CD4-positive, alpha-beta T cell (primary cell): ENCODE measurements at regions not wholly inside any gene's neighbourhood (a gene's known extent, or its start where the extent isn't known, plus 50 kb on each side); places are given as distances from the start of the nearest gene placed in this dataset.

ENCODE experiments used
- ATAC-seq: fragments of 200-7000 bp; cut with Tn5 transposase; one replicate; pipeline ENCODE4 v1.10.0; 2022; ENCODE audit warnings: mild to moderate bottlenecking; ENCODE audit not compliant: poor library complexity
- CTCF ChIA-PET: fragments of 350-600 bp; sonication (Branson Sonifier 250); formaldehyde crosslinking; loops from one replicate; lab custom pipeline; 2021; ENCODE audit warnings: antibody characterized with exemption, inconsistent platforms; lab: Charles Lee
- POLR2A ChIA-PET: fragments of 350-600 bp; sonication (Branson Sonifier 250); formaldehyde crosslinking; loops from one replicate; lab custom pipeline; 2021; ENCODE audit warnings: antibody characterized with exemption, inconsistent platforms; lab: Charles Lee
- DNase-seq, 14 experiments: peaks; one replicate each; pipeline ENCODE4 v3.0.0-alpha.2; 2013 to 2020; ENCODE audit warnings: mixed read lengths in 2 of 14
- H3K27ac ChIP-seq, 2 donors: one replicate each; pipeline versions ENCODE4 v1.5.1 to v1.7.0; 2013; ENCODE audit warnings: low read length in 2 of 2, low read depth in 1 of 2, mild to moderate bottlenecking in 1 of 2
- H3K27me3 ChIP-seq, 2 experiments: 1 replicate in 1 of 2; 2 replicates in 1 of 2; pipeline versions ENCODE4 v1.6.1 to v1.7.0; 2013; ENCODE audit warnings: low read length in 2 of 2, control low read depth in 1 of 2, mild to moderate bottlenecking in 1 of 2, moderate library complexity in 1 of 2; ENCODE audit not compliant: insufficient read depth in 2 of 2, control insufficient read depth in 1 of 2
- H3K36me3 ChIP-seq: one replicate; pipeline ENCODE4 v1.6.1; 2013; ENCODE audit warnings: low read length, control low read depth; ENCODE audit not compliant: insufficient read depth
- H3K4me1 ChIP-seq: one replicate; pipeline ENCODE4 v1.6.1; 2013; ENCODE audit warnings: low read length, control low read depth; ENCODE audit not compliant: insufficient read depth
- H3K4me3 ChIP-seq: one replicate; pipeline ENCODE4 v1.5.1; 2013; ENCODE audit warnings: mild to moderate bottlenecking, low read length, moderate library complexity
- H3K9me3 ChIP-seq, 2 experiments: 1 replicate in 1 of 2; 2 replicates in 1 of 2; pipeline versions ENCODE4 v1.6.1 to v1.7.0; 2013; ENCODE audit warnings: low read length in 2 of 2, mild to moderate bottlenecking in 2 of 2, control low read depth in 1 of 2, moderate library complexity in 1 of 2; ENCODE audit not compliant: control insufficient read depth in 1 of 2, insufficient read depth in 1 of 2
- H3K27ac Mint-ChIP-seq: one replicate; pipeline ENCODE4 v1.8.0; 2020; ENCODE audit warnings: mixed read lengths
- H3K27me3 Mint-ChIP-seq: one replicate; pipeline ENCODE4 v1.8.0; 2021; ENCODE audit warnings: mixed read lengths
- H3K36me3 Mint-ChIP-seq: one replicate; pipeline ENCODE4 v1.8.0; 2021; ENCODE audit warnings: low read depth, mixed read lengths
- H3K4me1 Mint-ChIP-seq: one replicate; pipeline ENCODE4 v1.8.0; 2021; ENCODE audit warnings: low read depth, mixed read lengths
- H3K4me3 Mint-ChIP-seq: one replicate; pipeline ENCODE4 v1.8.0; 2020; ENCODE audit warnings: mild to moderate bottlenecking, mixed read lengths
- H3K9me3 Mint-ChIP-seq: one replicate; pipeline ENCODE4 v1.8.0; 2020; ENCODE audit warnings: mixed read lengths
- intact Hi-C, 2 experiments: fragments of 100-400 bp; cut with DNase I in 1 of 2; cut with micrococcal nuclease in 1 of 2; formaldehyde crosslinking; loops; one replicate each; pipeline versions ENCODE4 v1.15.1 to v1.9.0; 2023 to 2025; cut with DNase I, micrococcal nuclease
- TF ChIP-seq, protein P1 (sequence below): fragments of 200-600 bp; IDR thresholded peaks from one replicate; pipeline ENCODE4 v1.8.0; 2022; ENCODE audit warnings: antibody characterized with exemption, mild to moderate bottlenecking

DNA sequence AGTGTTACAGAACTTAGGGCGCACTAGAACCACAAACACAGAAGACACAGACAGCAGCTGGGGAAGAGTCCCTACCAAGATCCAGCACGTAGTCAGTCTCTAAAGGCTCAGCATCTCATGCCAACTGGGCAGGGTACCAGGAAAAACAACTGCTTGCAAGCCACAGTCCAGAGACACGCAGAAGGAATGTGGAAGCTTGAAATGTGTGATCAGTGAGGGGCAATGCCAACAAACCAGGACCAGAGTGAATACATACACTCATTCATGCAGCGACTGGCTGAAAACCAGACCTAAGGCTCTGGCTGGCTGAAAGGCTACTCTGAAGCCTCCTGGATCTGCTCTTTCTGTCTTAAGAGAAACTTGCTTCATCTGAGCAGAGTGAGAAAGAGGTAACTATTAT lies 1484.8 kb downstream of the EFNB2 start:
- no peaks in the 10 kb centered on the region for H3K9me3 Mint-ChIP-seq
- H3K27me3 ChIP-seq: no peaks in the 10 kb centered on the region
- POLR2A ChIA-PET: no interaction called here

DNA sequence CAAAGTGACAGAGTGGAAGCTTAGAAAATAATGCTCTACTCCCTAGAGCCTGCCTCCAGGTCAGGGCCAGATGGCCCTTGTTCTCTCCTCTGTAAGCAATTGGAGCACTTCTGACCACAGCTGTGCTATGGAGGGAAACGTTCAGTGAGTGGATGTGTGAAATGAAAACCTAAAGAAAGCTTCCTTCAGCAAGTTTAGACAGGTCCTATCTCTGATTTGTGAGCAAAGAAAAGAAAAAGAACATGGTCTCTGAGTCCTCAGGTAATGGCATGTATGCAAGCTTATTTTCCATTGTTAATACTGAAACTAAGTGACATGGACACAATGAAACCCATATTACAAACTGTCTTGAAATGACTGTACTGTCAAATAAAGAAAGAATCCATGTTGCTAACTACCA lies 1486.8 kb downstream of the EFNB2 start:
- CTCF ChIA-PET: no interaction called here
- intact Hi-C loops: no loop called here

More for the DNA sequence above, 1484.8 kb downstream of the EFNB2 start:
- CTCF ChIA-PET: no interaction called here
- ATAC-seq (no peak), DNase-seq (no peak)
- Histone ChIP-seq H3K4me1 (no peaks in the 10 kb centered on the region), H3K9me3 (no peaks in the 10 kb centered on the region), H3K27ac (no peak overlapping the region), H3K4me3 (no peak overlapping the region), H3K36me3 (no peaks in the 10 kb centered on the region)
- Mint-ChIP-seq H3K27me3 (no peaks in the 10 kb centered on the region), H3K27ac (no peak overlapping the region), H3K4me3 (no peak overlapping the region), H3K4me1 (no peaks in the 10 kb centered on the region), H3K36me3 (no peaks in the 10 kb centered on the region)
- intact Hi-C loops: no loop called here
- TF ChIP-seq, protein P1, sequence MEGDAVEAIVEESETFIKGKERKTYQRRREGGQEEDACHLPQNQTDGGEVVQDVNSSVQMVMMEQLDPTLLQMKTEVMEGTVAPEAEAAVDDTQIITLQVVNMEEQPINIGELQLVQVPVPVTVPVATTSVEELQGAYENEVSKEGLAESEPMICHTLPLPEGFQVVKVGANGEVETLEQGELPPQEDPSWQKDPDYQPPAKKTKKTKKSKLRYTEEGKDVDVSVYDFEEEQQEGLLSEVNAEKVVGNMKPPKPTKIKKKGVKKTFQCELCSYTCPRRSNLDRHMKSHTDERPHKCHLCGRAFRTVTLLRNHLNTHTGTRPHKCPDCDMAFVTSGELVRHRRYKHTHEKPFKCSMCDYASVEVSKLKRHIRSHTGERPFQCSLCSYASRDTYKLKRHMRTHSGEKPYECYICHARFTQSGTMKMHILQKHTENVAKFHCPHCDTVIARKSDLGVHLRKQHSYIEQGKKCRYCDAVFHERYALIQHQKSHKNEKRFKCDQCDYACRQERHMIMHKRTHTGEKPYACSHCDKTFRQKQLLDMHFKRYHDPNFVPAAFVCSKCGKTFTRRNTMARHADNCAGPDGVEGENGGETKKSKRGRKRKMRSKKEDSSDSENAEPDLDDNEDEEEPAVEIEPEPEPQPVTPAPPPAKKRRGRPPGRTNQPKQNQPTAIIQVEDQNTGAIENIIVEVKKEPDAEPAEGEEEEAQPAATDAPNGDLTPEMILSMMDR: no peak

DNA sequence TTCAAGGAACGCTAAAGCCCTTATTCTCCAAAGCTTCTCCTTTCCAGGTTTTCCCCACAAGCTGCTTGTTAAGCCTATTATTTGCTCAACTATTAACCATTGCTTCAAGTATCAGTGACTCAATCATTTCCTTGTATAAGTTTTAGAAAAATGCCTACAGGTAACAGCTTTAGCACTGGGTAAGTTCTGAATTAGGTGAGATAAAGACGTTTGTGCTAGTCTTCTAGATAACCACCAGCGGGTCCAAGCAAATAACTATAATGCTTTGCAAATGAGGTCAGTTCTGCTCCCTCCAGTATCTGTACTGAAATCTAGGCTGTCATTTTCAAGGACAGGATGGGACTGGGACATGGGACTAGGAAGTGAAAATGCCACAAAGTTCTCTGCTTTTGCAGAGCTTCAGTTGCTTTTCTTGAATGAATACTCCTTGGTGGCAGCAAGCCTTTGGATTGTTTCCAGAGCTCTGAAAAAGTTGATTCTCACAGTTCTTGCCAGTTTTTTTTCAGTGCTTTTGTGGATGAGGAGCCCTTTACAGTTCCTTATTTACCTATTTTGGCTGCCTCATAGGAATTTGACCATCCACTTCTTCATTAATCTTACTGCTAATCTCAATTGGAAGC lies 1487.7 kb downstream of the EFNB2 start:
- Histone ChIP-seq H3K9me3 (no peaks in the 10 kb centered on the region), H3K4me3 (no peak overlapping the region), H3K27me3 (no peaks in the 10 kb centered on the region), H3K4me1 (no peaks in the 10 kb centered on the region), H3K27ac (no peak overlapping the region), H3K36me3 (no peaks in the 10 kb centered on the region)
- TF ChIP-seq, protein P1: no peak
- H3K4me3 Mint-ChIP-seq: no peak overlapping the region
- CTCF ChIA-PET: no interaction called here
- intact Hi-C loops: no loop called here
- DNase-seq (no peak), ATAC-seq (no peak)
- no peaks in the 10 kb centered on the region for H3K9me3 Mint-ChIP-seq
- H3K27ac Mint-ChIP-seq: no peak overlapping the region
- H3K4me1 Mint-ChIP-seq: no peaks in the 10 kb centered on the region
- no peaks in the 10 kb centered on the region for H3K27me3 Mint-ChIP-seq
- no peaks in the 10 kb centered on the region for H3K36me3 Mint-ChIP-seq
- POLR2A ChIA-PET: no interaction called here

More for the DNA sequence above, 1486.8 kb downstream of the EFNB2 start:
- Mint-ChIP-seq H3K27ac (no peak overlapping the region), H3K9me3 (no peaks in the 10 kb centered on the region), H3K27me3 (no peaks in the 10 kb centered on the region), H3K4me3 (no peak overlapping the region), H3K4me1 (no peaks in the 10 kb centered on the region), H3K36me3 (no peaks in the 10 kb centered on the region)
- H3K4me3 ChIP-seq: no peak overlapping the region
- H3K36me3 ChIP-seq: no peaks in the 10 kb centered on the region
- no peak for DNase-seq
- no peaks in the 10 kb centered on the region for H3K27me3 ChIP-seq
- ATAC-seq: no peak
- POLR2A ChIA-PET: no interaction called here
- H3K4me1 ChIP-seq: no peaks in the 10 kb centered on the region
- TF ChIP-seq, protein P1: no peak
- no peaks in the 10 kb centered on the region for H3K9me3 ChIP-seq
- H3K27ac ChIP-seq: no peak overlapping the region
